ENCODE measurements at regions not wholly inside any gene's neighbourhood (a gene's known extent, or its start where the extent isn't known, plus 50 kb on each side); places are given as distances from the start of the nearest gene placed in this dataset.
"Not testable (repeated sequence)": the region's sequence is repeated elsewhere in the genome, so short reads cannot be mapped to it uniquely, and the experiment has no call there.

DNA sequence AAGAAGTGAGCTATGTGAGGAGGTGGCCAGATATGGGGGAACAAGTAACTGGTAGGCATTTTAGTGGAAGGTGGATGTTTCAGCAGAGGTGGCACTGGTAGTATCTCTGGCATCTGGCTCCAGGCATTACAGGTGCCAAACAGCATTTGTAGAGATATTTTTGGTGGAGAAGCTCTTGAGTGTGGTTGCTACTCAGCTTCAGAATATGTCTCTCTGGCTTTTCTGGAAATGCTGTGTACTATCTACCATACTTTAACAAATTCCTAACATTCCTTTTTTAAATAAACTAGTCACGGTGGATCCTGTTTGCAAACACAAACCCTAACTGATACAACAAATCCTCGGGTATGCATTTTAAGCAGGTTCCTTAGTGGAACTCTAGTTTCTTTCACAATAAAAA, 128.0 kb downstream of the BARX2 start:
- no peak for DNase-seq (ENCODE audit: low spot score)

DNA sequence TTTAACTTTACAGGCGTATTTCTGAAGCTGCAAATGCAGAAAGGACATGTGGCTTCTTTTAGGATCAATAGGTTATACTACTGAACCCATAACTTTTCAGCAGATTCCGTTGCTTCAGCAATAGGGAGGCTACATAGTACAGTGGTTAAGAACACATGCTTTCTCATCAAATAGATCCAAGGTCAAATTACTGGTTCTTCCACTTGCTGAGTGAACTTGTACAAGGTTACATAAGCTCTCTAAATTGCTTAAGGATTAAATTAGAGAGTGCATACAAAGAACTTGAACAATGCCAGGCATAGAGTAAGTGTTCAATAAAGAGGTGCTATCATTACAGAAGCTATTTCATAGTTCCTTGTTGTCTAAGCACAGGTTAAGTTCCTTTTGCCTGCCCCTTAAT, 129.6 kb downstream of the BARX2 start:
- no peak for DNase-seq (ENCODE audit: low spot score)

DNA sequence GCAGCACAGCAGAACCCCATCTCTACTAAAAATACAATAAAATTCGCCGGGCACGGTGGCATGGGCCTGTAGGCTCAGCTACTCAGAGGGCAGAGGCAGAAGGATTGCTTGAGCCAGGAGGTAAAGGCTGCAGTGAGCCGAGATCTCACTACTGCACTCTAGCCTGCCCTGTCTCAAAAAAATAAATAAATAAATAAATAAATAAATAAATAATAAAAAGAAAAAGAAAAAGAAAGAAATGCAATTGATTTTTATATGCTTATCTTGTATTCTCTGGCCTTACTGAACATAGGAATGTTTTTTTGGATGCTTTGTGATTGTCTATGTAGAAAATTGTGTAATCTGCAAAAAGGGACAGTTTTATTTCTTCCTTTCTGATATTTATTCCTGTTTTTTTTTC, 132.5 kb downstream of the BARX2 start:
- no peak for DNase-seq (ENCODE audit: low spot score)

DNA sequence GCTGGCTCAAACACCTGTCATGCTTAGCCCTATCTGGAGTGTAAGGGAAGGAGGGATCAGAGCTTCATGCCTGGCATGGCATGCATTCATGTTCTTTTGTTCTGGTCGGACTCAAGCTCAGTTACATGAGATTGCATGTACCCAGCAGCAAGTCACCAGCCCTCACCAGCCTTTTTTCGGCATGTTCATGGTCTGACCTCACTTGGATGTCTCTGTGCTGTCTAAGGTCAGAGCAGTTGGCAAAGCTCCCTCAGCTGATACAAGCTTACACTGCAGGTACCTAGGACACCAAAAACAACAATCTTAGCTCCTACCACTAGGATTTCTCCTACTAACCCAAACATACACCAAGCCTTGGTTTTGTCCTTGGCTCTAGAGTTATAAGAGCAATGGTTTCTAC, 152.6 kb downstream of the BARX2 start:
- DNase-seq (ENCODE audit: low spot score), result no peak

DNA sequence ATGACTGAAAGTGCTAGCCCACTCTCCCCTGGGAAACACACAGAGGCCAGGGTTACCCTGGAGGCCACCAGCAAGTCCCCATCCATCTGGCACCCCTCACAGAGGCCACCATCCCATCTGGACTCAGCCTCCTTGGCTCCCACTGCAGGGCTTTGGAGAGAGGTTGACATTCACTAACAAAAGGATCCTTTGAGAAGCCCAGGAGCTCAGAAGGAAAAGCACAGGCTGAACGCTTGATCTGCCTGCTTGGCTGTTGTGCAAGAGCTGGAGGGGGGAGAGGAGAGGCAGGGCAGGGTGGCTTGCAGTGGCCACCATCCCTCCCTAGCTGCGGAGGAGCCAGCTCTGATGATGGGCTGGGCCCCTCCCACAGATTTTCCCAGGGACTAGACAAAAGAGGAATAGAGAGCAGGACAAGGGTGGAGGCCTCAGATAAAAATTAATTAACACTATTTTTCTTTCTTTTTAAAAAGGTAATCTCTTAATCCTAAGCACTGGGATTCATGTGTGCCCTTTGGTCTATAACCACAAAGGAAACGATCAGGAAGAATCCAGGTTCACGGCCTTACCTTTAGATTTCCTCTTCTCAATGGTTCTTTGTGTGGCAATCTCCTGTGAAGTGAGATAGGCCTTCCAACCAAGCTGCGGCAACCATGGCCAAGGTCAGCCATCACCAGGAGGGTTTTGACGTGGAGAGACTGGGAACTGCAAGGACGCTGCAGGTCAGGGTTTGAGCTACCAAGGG, 154.7 kb downstream of the BARX2 start:
- no peak for DNase-seq (ENCODE audit: low spot score)

DNA sequence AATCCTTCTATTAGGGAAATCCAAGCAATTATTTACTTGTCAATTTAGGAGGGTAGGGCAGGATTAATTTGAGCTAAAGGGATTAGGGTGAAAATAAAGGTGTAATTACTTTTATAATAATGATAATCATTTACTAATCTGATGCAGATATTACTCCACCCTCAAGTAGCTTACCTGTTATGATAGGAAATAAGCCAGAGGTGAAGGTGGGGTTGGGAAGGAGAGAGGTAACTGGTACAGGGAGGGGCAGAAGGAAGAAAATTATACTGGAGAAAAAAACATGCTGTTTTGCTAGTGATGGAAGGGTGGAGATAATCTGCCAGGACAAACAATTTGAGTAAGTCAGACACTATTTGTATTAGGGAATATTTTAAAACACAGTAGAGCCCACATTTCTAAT, 157.7 kb downstream of the BARX2 start:
- no peak for DNase-seq (ENCODE audit: low spot score)

DNA sequence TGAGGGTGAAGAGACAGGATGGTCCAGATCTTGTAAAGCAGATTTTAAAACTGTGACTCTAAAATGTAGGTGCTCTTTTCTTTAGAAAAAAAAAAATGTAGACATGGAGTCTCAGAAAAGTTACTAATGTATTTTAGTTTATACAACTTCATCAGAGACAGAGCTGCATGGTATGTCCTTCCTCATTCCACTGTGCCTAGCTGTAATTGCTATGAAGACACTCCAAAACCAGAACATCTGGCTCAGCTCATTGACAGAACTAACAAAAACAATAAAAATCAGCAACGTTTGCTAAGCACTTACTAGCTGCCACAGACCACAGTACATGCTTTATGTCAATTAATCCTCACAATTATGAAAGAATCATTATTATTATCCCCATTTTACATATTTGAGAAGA, 160.7 kb downstream of the BARX2 start:
- no peak for DNase-seq (ENCODE audit: low spot score)

DNA sequence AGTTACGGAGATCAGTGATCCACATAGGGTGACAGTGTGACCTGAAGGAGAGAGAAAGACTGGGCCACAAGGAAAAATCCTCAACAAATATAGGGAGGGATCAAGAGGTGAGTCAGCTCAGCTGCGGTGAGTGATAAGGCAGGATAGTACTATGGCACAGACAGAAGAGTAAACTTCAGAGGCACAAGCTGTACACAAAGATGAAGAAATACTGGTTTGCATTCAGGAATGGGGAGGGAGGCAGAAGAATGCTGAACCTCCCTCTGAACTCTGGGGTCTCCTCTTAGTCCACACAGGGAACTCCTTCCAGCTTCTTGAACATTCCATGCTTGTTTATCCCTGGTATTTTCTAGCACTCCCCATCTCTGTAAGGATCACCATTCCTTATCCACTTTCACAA, 162.7 kb downstream of the BARX2 start:
- DNase-seq (ENCODE audit: low spot score), result no peak

DNA sequence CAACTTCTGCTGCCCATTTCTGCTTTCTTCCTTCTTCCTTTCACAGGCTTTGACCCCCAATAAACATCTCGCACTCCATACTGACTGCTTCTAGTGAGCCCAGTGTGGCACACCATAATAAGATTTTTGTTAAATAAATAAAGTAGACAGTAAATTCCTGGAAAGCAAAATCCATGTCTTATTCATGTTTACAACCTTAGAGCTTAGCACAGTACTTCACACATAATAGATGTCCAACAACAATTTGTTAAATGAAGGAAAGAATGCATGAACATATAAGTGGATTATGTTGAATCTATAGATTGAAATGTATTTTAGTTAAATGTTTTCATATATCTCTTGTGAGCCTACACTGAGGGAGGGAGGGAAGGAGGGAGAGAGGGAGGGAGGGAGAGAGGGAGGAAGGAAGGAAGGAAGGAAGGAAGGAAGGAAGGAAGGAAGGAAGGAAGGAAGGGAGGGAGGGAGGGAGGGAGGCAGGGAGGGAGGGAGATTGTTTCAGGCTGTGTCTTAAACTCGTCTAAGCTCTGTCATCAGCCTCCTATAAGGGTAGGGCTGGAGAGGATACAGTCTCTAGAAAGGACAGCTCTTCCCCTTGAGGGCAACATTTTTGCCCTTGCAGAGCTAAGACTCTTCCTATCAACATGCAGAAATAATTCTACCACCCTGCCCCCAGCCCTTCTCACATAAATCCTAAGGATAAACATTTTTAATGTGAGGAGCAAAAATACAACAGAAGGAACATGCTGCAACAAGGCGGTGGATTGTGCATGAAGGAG, 168.1 kb downstream of the BARX2 start:
- DNase-seq (ENCODE audit: low spot score), result no peak

DNA sequence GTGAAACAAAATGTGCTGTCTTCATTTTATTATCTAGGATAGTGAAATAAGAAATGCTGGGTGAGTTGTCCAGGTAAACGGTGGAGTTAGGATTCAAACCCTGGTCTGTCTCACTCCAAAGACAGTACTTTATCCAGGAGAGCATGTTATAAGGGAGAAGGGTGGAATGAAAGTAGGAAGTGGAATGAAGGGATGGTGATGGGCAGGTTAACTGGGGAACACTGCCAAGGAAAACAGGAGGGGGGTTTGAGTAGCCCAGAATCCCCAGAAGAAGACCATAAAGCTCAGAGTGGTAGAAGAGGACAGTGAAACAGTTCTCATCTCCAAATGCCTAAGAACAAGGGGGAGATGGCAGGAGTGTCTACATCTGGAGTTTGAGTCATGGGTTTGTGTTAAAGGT, 169.0 kb downstream of the BARX2 start:
- no peak for DNase-seq (ENCODE audit: low spot score)

DNA sequence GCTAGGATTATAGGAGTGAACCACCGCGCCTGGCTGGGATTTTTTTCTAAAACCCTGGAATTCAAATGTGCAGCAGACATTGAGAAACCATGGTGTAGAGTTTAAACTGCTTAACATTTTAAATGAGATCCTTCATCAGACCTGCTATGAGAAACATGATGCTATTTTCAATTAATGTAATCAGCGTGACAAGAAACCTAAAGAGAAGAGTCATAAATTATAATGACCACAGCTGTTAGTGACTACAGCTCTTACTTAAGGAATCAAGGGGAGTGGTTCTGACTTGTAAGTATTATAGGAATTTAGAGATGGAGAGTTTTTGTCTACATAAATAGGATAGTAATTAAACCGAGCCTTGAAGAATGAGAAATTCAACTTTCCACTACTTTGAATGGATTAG, 170.6 kb downstream of the BARX2 start:
- no peak for DNase-seq (ENCODE audit: low spot score)

DNA sequence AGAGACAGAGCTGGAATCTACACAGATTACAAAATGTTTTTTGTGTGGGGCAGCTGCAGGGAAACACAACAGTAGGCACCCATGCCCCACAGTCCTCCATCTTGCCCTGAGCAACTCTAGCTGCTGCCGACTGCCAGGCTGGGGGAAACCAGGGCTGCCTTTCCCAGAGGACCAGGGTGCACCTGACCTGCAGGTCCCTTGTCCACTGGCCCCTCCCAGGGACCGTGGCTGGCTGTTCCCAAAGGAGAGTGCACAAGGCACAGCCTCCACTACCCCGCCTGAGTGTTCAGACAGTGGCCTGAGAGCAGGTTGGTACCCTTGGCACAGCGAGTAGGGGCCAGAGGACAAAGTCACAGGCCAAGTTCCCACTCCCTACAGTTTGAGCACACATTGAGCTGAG, 181.8 kb downstream of the BARX2 start:
- DNase-seq (ENCODE audit: low spot score), result no peak

DNA sequence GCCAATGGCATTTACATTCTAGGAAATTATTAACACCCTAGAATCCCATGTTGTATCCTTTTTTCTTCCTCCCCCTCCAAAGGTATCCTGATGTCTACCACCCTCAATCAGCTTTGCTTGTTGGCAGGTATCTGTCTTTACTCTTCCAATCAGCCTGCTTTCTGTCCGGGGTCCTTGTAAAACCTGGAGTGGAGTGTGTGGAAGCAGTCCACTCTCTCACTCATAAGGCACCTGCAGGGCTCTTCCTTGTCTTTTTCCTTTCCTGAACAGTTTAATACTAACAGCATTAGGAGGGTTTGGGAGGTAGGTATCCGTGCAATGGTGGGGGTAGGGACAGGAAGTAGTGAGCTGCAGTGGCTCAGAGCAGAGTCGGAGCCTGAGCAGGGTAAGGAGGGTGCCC, 193.4 kb downstream of the BARX2 start:
- DNase-seq (ENCODE audit: low spot score), result no peak

DNA sequence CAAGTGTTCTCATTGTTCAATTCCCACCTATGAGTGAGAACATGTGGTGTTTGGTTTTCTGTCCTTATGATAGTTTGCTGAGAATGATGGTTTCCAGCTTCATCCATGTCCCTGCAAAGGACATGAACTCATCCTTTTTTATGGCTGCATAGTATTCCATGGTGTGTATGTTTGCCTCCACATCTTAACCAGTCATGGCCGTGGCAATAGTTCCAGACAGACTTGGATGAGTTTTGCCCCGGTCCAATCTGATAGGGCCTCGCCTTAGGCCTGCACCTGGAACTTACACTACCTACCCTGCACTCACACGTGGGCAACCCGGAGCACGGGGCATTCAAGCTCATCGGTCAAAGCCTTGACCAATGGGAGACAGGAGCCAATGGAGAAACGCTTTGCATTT, 197.0 kb downstream of the BARX2 start:
- not testable (repeated sequence) for DNase-seq (ENCODE audit: low spot score)

DNA sequence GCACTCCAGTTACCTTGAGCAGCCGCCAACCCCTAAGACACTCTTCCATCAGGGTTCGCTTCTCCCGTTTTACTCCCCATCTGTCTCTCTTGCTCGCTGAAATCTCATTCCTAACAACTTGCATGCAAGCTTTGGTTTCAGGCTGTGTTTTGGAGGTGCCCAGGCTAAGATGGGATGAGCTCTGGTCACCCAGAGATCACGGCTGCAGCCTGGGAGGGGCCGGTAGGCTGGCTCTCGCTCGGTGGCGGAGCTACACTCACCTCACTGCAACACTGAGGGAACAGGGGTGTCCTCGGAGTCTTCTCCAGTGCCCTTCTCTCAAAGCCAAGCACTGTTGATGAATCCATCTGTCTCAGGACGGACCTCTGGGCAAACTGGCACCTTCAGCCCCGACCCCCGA, 197.5 kb downstream of the BARX2 start:
- no peak for DNase-seq (ENCODE audit: low spot score)

DNA sequence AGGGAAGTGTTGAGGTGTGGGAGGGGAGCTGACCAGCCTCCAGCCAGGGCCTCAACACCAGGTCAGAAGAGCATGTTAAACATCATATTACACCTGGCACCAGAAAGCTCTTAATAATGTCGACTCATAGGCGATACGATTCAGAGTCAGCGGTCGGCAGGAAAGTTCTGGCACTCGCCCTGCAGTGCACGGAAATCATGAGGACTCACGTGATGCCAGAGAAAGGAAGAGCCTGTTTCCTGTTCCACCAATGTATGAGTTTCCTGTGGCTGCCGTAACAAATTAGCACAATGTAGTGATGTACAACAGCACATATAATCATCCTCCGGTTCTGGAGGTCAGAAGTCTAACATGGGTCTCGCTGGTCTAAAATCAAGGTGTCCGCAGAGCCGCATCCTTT, 198.8 kb downstream of the BARX2 start:
- DNase-seq (ENCODE audit: low spot score), result no peak

DNA sequence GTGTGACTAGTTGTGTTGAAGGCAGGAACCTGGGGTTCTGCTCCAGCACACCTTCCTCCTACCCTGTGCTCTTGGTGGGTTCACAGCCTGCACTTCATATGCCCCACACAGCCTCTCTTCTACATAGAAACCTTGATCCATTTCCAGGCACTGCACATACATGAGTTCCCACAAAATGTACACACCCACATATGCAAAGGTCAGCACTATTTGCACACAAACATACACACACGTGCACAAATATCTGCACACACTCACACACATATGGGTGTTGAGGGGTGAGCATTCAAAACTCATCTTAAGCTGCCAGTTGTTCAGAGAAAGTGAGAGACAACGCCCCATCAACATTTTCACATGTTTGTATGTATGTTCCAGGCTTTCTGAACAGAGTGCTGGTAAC, 201.0 kb downstream of the BARX2 start:
- no peak for DNase-seq (ENCODE audit: low spot score)

DNA sequence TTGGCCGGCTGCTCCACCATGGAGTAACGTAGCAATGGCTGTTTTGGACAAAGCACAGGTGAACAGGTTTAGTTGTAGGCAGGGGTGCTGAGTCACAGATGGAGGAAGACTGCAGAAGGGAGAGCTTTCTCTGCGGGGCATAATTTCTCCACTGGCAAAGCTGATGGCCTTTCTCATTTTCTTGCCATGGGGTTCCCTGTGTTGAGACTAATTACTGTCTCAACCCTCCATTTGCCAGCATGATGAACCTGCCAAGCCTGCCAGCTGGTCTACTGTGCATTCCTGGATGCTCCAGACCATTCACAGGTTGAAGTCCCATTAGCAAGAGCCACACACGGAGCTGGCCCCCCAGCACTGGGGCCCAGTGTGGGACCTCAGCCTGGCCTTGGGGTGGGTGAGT, 202.4 kb downstream of the BARX2 start:
- DNase-seq (ENCODE audit: low spot score), result no peak

DNA sequence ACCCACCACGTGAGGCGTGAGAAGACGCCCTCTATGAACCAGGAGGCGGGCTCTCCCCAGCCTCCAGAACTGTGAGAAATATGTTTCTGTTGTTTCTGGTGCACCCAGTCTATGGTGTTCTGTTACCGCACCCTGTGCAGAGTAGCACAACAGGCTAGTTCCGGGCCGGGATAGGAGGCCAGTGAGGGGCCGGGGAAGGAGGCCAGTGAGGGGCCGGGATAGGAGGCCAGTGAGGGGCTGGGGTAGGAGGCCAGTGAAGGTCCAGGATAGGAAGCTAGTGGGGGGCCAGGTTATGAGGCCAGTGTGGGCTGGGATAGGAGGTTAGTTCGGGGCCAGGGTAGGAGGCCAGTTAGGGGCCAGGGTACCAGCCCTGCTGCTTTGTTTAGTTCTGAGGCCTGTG, 204.6 kb downstream of the BARX2 start:
- no peak for DNase-seq (ENCODE audit: low spot score)

DNA sequence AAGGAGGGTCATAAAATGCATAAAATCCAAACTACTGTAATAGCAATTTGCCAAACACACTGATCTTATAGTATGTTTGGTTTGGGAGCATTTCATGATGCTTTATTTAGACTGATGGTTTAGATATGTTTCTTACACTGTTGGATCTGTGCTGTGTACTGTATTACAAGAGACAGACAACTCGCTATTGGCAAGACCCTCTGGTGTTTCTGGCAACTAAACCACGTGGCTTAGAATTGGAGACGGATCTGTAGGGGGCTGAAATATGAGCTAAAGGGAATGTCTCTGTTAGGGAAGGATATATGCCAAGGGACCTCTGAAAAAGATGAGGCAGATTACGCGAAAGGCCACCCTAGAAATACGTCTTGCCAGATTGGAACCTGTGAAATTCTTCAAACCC, 208.7 kb downstream of the BARX2 start:
- DNase-seq (ENCODE audit: low spot score), result no peak

DNA sequence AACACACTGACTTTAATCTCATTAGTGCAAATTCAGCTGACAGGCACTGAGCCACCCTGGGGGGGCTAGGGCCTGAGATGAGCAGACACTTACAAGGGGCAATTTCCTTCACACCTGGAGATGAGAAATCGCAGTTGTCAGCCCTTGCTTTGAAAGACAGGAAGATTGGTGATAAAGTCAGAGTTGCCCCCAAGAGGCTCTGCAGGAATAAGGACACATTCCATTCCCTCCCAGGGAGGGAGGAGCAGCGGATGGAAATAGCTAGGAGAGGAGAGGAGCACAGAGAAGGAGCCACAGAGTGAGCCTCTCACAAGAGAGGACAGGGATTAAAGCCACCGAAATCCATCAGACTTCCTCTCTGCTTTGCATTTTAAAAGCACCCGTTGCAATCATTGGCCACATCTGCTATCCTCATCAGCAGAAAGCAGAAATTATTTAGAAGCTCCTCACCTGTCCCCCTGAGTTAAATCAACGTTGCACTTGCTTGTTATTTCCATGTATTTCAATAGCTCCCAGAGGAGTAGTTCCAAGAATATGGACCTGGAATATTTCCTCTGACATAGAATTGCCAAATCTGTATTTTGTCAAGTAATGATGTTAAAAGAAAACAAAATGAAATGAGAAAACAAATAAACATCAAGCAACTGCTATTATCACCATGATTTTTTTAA, 213.7 kb downstream of the BARX2 start:
- DNase-seq (ENCODE audit: low spot score), result no peak

DNA sequence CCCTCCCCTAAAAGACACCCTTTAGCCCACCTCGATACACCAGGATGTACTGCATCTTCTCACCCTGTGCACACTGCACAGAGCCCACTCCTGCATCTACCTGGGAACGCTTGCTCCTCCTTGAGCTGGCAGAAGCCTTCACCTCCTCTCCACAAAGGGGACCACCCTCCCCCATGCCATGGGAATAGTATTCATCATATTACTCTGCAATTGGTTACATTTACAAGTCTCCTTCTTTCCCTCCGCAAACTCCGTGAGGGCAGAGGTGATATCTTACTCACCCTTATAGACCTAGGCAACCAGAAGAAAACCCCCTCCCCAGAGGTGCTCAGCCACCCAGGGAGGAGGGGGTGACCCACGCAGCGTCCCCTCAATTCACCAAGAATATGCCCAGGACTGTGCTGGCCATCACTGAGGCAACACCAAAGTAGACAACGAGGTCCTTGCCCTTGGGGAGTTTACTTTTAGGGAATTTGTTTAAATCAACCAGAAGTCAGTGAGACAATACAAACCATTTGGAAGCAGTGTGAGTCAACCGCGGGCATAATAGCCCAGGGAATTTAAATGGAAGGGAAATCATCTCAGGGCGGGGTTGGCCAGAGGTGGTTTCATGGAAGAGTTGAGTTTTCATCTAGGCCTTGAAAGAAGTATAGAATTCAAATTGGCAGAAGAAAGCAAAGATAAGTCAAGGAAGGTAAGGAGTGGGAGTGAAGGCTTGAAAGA, 214.5 kb downstream of the BARX2 start:
- DNase-seq (ENCODE audit: low spot score), result no peak

All from hematopoietic multipotent progenitor cell treated with erythropoietin and hydrocortisone succinate and interleukin-3 and kit ligand, for 17 days (in vitro differentiated cells).